SH-SY5Y (cell line): ENCODE measurements at regions not wholly inside any gene's neighbourhood (a gene's known extent, or its start where the extent isn't known, plus 50 kb on each side); places are given as distances from the start of the nearest gene placed in this dataset.

Experiments used
- GATA2 ChIP-seq: IDR thresholded peaks from 2 replicates; pipeline ENCODE4 v1.6.1; 2011; ENCODE audit warnings: mild to moderate bottlenecking, low read depth, low read length
- GATA3 ChIP-seq: IDR thresholded peaks from 2 replicates; pipeline ENCODE4 v1.6.1; 2011; ENCODE audit warnings: low read depth, mild to moderate bottlenecking, low read length, moderate library complexity

- TF ChIP-seq GATA2 (no peak), GATA3 (no peak)
Observed at GRCh38 chr15:62257996-62258521, 93.0 kb upstream of the C2CD4B start.
